Osteocyte (in vitro differentiated cells): ENCODE measurements at regions not wholly inside any gene's neighbourhood (a gene's known extent, or its start where the extent isn't known, plus 50 kb on each side); places are given as distances from the start of the nearest gene placed in this dataset.
"Not testable (repeated sequence)": the region's sequence is repeated elsewhere in the genome, so short reads cannot be mapped to it uniquely, and the experiment has no call there.

Source experiments
- DNase-seq: peaks from one replicate; pipeline ENCODE4 v3.0.0; 2021; ENCODE audit warnings: mixed read lengths; ENCODE audit not compliant: unreplicated experiment; ENCODE audit errors: extremely low spot score
- H3K27ac Mint-ChIP-seq: one replicate; pipeline ENCODE4 v1.8.0; 2021; ENCODE audit warnings: mild to moderate bottlenecking, mixed read lengths; ENCODE audit not compliant: unreplicated experiment
- H3K27me3 Mint-ChIP-seq: one replicate; pipeline ENCODE4 v1.8.0; 2021; ENCODE audit warnings: mixed read lengths; ENCODE audit not compliant: unreplicated experiment
- H3K36me3 Mint-ChIP-seq: one replicate; pipeline ENCODE4 v1.8.0; 2021; ENCODE audit warnings: mixed read lengths; ENCODE audit not compliant: unreplicated experiment
- H3K4me1 Mint-ChIP-seq: one replicate; pipeline ENCODE4 v1.8.0; 2021; ENCODE audit warnings: mixed read lengths; ENCODE audit not compliant: unreplicated experiment
- H3K4me3 Mint-ChIP-seq: one replicate; pipeline ENCODE4 v1.8.0; 2021; ENCODE audit warnings: mild to moderate bottlenecking, moderate library complexity, mixed read lengths; ENCODE audit not compliant: unreplicated experiment
- H3K9me3 Mint-ChIP-seq: one replicate; pipeline ENCODE4 v1.8.0; 2021; ENCODE audit warnings: mixed read lengths; ENCODE audit not compliant: unreplicated experiment
- CTCF ChIP-seq: fragments of 200-600 bp; sonication (generic); IDR thresholded peaks from 2 replicates; pipeline ENCODE4 v1.5.0; 2021; ENCODE audit warnings: antibody characterized with exemption, mild to moderate bottlenecking, moderate library complexity

GRCh38 chr4:26248647-26249046 is 72.2 kb upstream of the RBPJ start:
- no peak for DNase-seq
- H3K9me3 Mint-ChIP-seq, result peaks cover 7% of the 10 kb centered on the region
- H3K4me3 Mint-ChIP-seq, result no peak overlapping the region
- H3K27me3 Mint-ChIP-seq, result no peaks in the 10 kb centered on the region
- TF ChIP-seq CTCF, result no peak
- no peaks in the 10 kb centered on the region for H3K36me3 Mint-ChIP-seq
- peaks cover 11% of the 10 kb centered on the region for H3K4me1 Mint-ChIP-seq
- H3K27ac Mint-ChIP-seq, result peak overlapping the region; percentile 43

GRCh38 chr4:26252349-26253025 is 68.3 kb upstream of the RBPJ start:
- Mint-ChIP-seq H3K27ac (no peak overlapping the region), H3K4me1 (peaks cover 18% of the 10 kb centered on the region), H3K4me3 (no peak overlapping the region), H3K9me3 (no peaks in the 10 kb centered on the region), H3K36me3 (no peaks in the 10 kb centered on the region), H3K27me3 (no peaks in the 10 kb centered on the region)
- DNase-seq, result no peak
- TF ChIP-seq CTCF, result no peak

- H3K9me3 Mint-ChIP-seq, result no peaks in the 10 kb centered on the region
- no peak overlapping the region for H3K4me3 Mint-ChIP-seq
- no peak for TF ChIP-seq CTCF
- H3K27me3 Mint-ChIP-seq, result no peaks in the 10 kb centered on the region
- no peaks in the 10 kb centered on the region for H3K36me3 Mint-ChIP-seq
- H3K4me1 Mint-ChIP-seq, result peaks cover 9% of the 10 kb centered on the region
- DNase-seq, result no peak
- H3K27ac Mint-ChIP-seq, result no peak overlapping the region
Observed at GRCh38 chr4:26253968-26254367, 66.8 kb upstream of the RBPJ start.

- H3K4me1 Mint-ChIP-seq, result peaks cover 7% of the 10 kb centered on the region
- H3K36me3 Mint-ChIP-seq, result no peaks in the 10 kb centered on the region
- H3K27ac Mint-ChIP-seq, result peak overlapping the region; percentile 79
- no peak for DNase-seq
- no peak for TF ChIP-seq CTCF
- H3K27me3 Mint-ChIP-seq, result peaks cover 6% of the 10 kb centered on the region
- no peak overlapping the region for H3K4me3 Mint-ChIP-seq
- peaks cover 8% of the 10 kb centered on the region for H3K9me3 Mint-ChIP-seq
Observed at GRCh38 chr4:26255989-26256388, 64.8 kb upstream of the RBPJ start.

- H3K27me3 Mint-ChIP-seq, result peaks cover 13% of the 10 kb centered on the region
- not testable (repeated sequence) for H3K36me3 Mint-ChIP-seq, DNase-seq, H3K9me3 Mint-ChIP-seq, H3K4me3 Mint-ChIP-seq, H3K27ac Mint-ChIP-seq, H3K4me1 Mint-ChIP-seq
Observed at GRCh38 chr4:26257444-26257843, 63.4 kb upstream of the RBPJ start.
